RPMI7951 (cell line): ENCODE measurements at regions not wholly inside any gene's neighbourhood (a gene's known extent, or its start where the extent isn't known, plus 50 kb on each side); places are given as distances from the start of the nearest gene placed in this dataset.

Experiments used
- DNase-seq: peaks from one replicate; pipeline ENCODE4 v3.0.0-alpha.2; 2012; ENCODE audit warnings: low read depth

GRCh38 chr7:63008366-63008765 lies 990.3 kb upstream of the ZNF722 start:
- no peak for DNase-seq

GRCh38 chr7:63009771-63010170 lies 988.9 kb upstream of the ZNF722 start:
- DNase-seq = no peak

GRCh38 chr7:63012633-63013183 lies 985.9 kb upstream of the ZNF722 start:
- no peak for DNase-seq

GRCh38 chr7:63014792-63015191 lies 983.9 kb upstream of the ZNF722 start:
- no peak for DNase-seq

GRCh38 chr7:63023182-63023787 lies 975.4 kb upstream of the ZNF722 start:
- no peak for DNase-seq

- DNase-seq = no peak
Observed at GRCh38 chr7:63024446-63024845, 974.2 kb upstream of the ZNF722 start.

- no peak for DNase-seq
Observed at GRCh38 chr7:63025815-63026214, 972.8 kb upstream of the ZNF722 start.

GRCh38 chr7:63027075-63027474 lies 971.6 kb upstream of the ZNF722 start:
- no peak for DNase-seq

GRCh38 chr7:63028376-63029206 lies 970.1 kb upstream of the ZNF722 start:
- DNase-seq = no peak

- no peak for DNase-seq
Observed at GRCh38 chr7:63029207-63029522, 969.5 kb upstream of the ZNF722 start.

- no peak for DNase-seq
Observed at GRCh38 chr7:63030061-63030460, 968.6 kb upstream of the ZNF722 start.

- no peak for DNase-seq
Observed at GRCh38 chr7:63031838-63032436, 966.7 kb upstream of the ZNF722 start.

- no peak for DNase-seq
Observed at GRCh38 chr7:63037242-63037641, 961.4 kb upstream of the ZNF722 start.

GRCh38 chr7:63038987-63039386 lies 959.7 kb upstream of the ZNF722 start:
- DNase-seq = no peak

GRCh38 chr7:63039882-63040281 lies 958.8 kb upstream of the ZNF722 start:
- no peak for DNase-seq

- DNase-seq = no peak
Observed at GRCh38 chr7:63040336-63040735, 958.3 kb upstream of the ZNF722 start.

- DNase-seq = no peak
Observed at GRCh38 chr7:63040966-63041610, 957.6 kb upstream of the ZNF722 start.

GRCh38 chr7:63041786-63042185 lies 956.9 kb upstream of the ZNF722 start:
- no peak for DNase-seq

- DNase-seq = no peak
Observed at GRCh38 chr7:63042730-63043511, 955.7 kb upstream of the ZNF722 start.

GRCh38 chr7:63043657-63044543 lies 954.7 kb upstream of the ZNF722 start:
- no peak for DNase-seq

GRCh38 chr7:63044721-63045120 lies 953.9 kb upstream of the ZNF722 start:
- no peak for DNase-seq
